GM12865 (cell line): ENCODE measurements at regions not wholly inside any gene's neighbourhood (a gene's known extent, or its start where the extent isn't known, plus 50 kb on each side); places are given as distances from the start of the nearest gene placed in this dataset.
A peak's percentile ranks its signal among the peaks of the same experiment; 100 is the strongest.

Source experiments
- DNase-seq: peaks from one replicate; pipeline ENCODE4 v3.0.0; 2010; ENCODE audit warnings: low read depth
- H3K4me3 ChIP-seq: 2 replicates; pipeline ENCODE4 v1.5.1; 2011; ENCODE audit warnings: mild to moderate bottlenecking, low read depth, low read length, control low read depth
- CTCF ChIP-seq: IDR thresholded peaks from 2 replicates; pipeline ENCODE4 v1.5.1; 2011; ENCODE audit warnings: low read length, control low read depth, low read depth, inconsistent platforms; ENCODE audit not compliant: insufficient read depth; ENCODE audit errors: missing control alignments

GRCh38 chr17:72542317-72542716 lies 421.5 kb downstream of the SOX9 start:
- no peak overlapping the region for H3K4me3 ChIP-seq
- TF ChIP-seq CTCF: no peak
- no peak for DNase-seq

GRCh38 chr17:72545766-72546165 lies 424.9 kb downstream of the SOX9 start:
- no peak overlapping the region for H3K4me3 ChIP-seq
- no peak for TF ChIP-seq CTCF
- no peak for DNase-seq

- TF ChIP-seq CTCF: no peak
- no peak for DNase-seq
- no peak overlapping the region for H3K4me3 ChIP-seq
Observed at GRCh38 chr17:72553051-72553755, 432.4 kb downstream of the SOX9 start.

- no peak for DNase-seq
- no peak overlapping the region for H3K4me3 ChIP-seq
- no peak for TF ChIP-seq CTCF
Observed at GRCh38 chr17:72554508-72554907, 433.7 kb downstream of the SOX9 start.

GRCh38 chr17:72555052-72555451 lies 434.2 kb downstream of the SOX9 start:
- no peak overlapping the region for H3K4me3 ChIP-seq
- no peak for TF ChIP-seq CTCF
- DNase-seq: no peak

GRCh38 chr17:72556944-72557826 lies 436.4 kb downstream of the SOX9 start:
- peak; percentile 72 for DNase-seq
- H3K4me3 ChIP-seq: no peak overlapping the region
- TF ChIP-seq CTCF: peak; percentile 87
